ENCODE measurements at regions not wholly inside any gene's neighbourhood (a gene's known extent, or its start where the extent isn't known, plus 50 kb on each side); places are given as distances from the start of the nearest gene placed in this dataset.

GRCh38 chr4:178244785-178245184 is 802.5 kb upstream of the AGA start:
- TF ChIP-seq CTCF (IDR thresholded peaks at IDR 0.05 in 4 of 5, conservative IDR thresholded peaks at IDR 0.05 in 1 of 5) (no peak), POLR2A (IDR thresholded peaks at IDR 0.05) (no peak)

All from gastrocnemius medialis (tissue), 4 donors.